HG02885 (cell line): ENCODE measurements at regions not wholly inside any gene's neighbourhood (a gene's known extent, or its start where the extent isn't known, plus 50 kb on each side); places are given as distances from the start of the nearest gene placed in this dataset.
"Not testable (repeated sequence)": the region's sequence is repeated elsewhere in the genome, so short reads cannot be mapped to it uniquely, and the experiment has no call there.

Experiments used
- ATAC-seq: cut with Tn5 transposase; IDR thresholded peaks from one replicate; pipeline ENCODE4 v1.9.1; 2021; ENCODE audit warnings: mild to moderate bottlenecking; ENCODE audit not compliant: unreplicated experiment, poor library complexity

DNA sequence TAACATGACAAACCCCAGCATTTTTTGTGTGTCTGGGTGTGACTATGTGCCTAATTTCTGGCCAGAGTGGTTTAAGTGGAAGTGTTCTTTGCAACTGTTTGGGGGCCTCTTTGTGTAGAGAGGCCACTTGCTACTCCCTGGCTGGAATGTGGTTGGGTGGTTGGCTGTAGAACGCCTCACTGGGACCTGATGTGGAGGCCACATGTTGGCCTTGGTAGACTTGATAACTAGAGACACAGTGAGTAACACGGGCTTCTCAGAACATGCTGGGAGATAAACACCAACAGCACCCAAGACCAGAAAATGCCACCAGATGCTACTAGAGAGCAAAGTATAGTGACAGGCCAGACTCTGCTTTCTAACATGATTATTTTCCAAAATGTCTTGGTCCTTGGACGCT lies 111.2 kb upstream of the ZFP64 start:
- no peak for ATAC-seq

DNA sequence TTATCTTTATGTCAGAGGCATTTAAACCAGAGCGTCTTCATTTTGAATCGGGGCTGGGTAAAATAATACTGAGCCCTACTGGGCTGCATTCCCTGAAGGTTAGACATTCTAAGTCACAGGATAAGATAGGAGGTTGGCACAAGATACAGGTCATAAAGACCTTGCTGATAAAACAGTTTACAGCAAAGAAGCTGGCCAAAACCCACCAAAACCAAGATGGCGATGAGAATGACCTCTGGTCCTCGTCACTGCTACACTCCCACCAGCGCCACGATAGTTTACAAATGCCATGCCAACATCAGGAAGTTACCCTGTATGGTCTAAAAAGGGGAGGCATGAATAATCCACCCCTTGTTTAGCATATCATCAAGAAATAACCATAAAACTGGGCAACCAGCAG lies 110.5 kb upstream of the ZFP64 start:
- ATAC-seq = not testable (repeated sequence)

DNA sequence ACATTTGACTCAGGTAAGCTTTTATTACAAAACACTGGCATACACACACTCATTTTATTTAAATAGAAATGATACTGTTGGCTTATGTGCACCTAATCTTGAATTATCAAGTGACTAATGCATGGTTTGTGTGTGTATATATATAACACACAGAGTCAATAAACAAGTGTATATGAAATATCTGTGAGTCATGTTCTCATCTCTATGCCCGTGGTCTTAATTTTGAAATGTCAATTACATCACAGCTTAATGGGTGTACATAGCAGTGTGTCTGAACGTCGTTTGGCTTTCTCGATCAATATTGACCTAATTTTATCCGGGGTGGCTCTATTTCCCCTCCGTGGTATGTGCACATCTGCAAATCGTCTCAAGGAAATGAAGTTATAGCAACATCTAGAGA lies 104.0 kb upstream of the ZFP64 start:
- no peak for ATAC-seq

DNA sequence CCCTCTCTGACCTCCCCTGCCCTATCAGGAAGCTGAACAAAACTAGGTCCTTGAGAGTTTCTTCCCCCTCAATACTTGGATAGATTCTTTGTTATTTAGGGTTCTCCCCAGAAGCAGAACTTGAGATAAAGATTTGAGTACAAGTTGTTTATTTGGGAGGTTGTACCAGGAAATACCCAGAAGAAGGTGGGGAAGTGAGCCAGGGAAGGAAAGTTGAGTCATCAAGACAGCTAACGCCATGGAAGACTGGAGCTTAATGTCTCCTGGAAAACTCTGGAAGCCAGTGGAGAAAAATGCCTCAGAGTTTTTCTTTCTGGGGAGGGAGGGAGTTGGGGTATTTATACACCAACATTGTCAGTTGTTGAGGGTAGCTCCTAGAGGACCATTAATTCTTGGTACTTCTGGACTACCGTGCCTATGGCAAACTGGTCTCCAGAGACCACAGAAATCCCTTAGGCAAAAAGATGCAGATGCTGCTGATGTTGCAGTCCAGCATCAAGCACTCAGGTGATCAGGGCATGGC lies 102.6 kb upstream of the ZFP64 start:
- ATAC-seq = no peak

DNA sequence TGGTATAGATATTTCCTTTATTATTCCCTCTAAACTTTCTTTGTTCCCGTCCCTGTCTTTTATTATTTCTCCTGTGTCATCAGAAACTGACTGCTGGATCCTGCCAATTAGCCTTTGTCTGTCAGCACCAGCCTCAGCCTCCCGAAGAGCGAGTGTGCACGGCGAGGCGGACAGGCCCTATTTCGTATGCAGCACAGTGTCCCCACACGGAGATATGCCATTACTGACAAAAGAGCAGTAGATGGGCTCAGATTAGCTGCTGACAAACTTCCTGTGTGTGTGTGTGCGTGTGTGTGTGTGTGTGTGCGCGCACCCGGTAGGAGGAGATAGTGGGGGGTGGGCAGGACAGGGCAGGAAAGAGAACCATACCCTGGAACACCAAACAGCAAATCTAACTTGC lies 99.5 kb upstream of the ZFP64 start:
- ATAC-seq = no peak

DNA sequence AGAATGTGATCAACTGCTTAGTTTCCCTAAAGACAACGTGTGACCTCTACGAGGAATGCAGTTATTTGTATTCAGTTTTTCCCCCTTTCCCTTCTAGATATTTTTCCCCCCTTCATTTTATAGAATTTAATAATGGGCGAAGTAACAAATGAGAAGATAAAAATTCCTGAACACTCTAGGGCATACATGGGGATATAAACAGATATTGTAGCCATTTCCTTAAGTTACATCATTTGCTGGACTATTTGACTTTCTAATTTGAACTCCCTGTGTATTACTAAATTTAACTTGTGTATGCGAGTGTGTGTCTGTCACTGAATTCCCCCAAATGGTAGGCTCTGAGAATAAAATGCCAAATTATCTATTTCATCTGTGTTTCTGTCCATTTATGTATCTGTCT lies 99.0 kb upstream of the ZFP64 start:
- no peak for ATAC-seq

DNA sequence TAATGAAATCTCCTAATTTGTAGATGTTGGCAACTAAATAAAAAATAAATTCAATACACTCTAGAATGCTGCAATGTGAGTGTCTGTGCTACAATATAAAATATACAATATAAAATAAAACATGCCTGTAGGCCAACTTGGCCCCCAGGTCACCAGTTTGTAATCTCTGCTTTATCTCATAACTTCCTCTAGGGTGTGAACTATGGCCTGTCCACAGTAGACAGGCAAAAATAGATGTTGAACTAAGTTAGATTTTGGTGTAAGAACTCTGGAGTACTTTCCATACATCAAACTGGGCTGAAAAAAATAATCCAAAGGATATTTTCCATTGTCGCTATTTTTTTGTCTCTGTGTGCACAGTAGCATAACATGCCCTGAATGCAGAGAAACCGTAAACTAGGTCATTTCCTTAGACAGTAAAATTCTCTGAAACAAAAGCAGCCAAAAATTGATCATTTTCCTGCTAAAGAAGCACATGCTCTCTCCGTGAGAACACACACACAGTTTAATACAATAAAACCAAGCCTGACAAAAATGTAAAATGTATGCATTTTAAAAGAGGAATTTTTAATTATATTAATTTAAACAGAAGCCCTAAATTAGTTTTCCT lies 98.5 kb upstream of the ZFP64 start:
- ATAC-seq = no peak

DNA sequence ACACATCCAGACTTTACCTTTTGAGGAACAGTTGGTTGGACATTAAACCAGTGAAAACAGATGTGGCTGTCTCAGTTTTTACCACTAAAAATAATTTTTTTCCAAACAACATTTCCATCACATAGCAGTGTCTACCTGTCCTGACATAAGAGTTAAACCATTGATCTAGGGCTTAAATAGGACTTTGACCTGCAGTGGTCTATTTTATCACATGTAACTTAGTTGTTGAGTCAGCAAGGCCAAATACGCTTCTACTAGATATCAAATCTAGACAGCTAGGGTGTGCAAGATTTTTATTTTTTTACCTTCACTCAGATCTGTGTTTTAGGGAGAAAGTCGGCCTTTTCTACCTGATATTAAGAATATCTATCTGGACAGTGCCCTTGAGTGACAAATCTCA lies 88.8 kb upstream of the ZFP64 start:
- no peak for ATAC-seq

DNA sequence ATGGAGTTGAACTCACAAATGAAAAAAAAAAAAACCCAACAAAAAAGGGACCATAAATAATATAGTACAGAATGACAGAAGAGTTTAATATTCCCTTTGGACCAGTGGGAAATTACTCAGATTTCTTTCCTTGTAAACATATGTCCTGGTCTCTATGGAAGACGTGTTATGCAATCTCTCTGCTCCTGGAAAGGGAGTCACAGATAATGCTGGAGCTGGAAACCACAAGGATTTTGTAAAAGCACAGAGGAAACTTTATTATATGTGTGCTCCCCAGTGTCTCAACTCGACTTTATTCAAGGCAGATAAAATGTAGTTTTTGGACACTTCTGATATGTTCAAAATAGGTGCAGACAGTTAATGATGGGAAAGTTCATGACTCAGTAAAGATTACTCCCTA lies 88.1 kb upstream of the ZFP64 start:
- no peak for ATAC-seq

DNA sequence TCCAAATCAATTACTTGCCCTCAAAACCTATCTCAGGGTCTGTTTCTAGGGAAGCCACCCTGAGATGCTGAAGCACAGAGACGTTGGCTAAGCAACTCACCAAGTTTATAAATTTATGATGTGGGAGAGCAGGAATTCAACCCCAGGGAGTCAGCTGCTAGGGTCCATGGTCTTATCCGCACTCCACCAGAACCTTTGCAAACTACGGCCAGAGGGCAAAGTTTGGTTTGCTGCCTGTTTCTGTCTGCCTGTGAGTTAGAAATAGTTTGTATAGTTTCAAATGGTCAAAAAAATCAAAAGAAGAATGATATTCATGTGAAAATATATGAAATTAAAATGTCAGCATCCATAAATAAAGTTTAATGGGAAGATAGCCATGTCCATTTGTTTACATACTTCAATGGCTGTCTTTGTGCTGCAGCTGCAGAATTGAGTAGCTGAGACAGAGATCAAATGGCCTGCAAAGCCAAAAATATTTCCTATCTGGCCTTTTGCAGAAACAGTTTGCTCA lies 83.7 kb upstream of the ZFP64 start:
- ATAC-seq = no peak

DNA sequence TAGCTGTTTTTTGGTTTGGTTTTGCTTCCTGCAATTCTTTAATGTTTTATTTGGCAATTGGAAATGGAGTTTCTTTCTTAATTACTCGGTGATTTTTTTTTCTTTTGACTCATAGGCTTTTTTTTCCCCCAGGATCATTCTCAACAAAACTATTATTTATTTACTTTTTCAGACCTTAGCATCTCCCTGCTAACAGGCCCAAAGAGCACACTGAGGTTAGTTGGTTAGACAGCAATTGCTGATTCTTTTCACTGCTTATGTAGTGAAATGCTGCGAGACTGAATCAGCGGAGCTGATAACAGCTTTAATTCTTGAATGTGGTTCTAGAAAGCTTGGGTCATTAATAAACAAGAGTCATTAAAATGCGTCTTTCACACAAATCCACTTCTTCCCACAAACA lies 79.1 kb upstream of the ZFP64 start:
- no peak for ATAC-seq

DNA sequence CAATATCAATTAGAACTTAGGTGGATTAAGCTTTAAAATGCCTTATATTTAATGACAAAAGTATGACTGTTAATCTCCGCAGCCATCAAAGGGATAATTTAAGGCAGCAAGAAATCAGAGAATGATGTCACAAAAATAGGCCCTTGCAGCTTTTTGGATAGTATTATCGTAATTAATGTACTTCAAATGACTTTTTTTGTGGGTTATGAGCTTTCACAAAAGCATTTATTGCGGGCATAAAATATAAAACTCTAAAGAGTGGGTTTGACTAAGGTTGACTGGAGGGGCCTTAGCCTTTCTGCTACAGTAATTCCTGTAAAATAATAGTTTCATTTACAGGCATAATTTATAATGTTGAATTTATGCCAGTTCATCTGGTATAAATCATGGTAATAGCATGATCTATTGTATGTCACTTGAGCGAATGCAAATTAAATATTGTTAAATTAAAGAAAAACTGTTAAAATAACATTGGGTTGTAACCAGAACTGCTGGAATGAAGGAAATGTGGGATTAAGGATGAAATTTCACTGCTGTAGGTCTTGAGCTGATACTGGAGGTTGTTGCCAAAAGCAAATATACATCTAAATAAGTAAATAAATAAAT lies 78.5 kb upstream of the ZFP64 start:
- no peak for ATAC-seq

DNA sequence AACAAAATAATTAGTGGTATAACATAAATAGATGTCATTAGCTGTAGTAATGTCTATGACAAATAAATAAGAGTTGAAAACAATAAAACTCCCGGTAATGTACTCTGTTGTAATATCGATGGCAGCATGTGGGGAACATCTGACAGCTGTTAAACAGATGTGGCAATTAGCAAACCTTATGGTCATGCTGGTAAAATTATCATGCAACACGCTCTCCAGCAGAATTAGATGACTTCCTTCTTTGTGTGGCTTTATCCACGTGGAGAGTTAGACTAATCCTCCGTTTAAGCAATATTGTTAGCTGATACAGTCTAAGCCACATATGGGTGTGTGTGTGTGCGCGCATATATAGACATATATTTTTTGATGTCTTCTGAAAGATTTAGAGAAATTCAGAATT lies 77.7 kb upstream of the ZFP64 start:
- ATAC-seq = no peak

DNA sequence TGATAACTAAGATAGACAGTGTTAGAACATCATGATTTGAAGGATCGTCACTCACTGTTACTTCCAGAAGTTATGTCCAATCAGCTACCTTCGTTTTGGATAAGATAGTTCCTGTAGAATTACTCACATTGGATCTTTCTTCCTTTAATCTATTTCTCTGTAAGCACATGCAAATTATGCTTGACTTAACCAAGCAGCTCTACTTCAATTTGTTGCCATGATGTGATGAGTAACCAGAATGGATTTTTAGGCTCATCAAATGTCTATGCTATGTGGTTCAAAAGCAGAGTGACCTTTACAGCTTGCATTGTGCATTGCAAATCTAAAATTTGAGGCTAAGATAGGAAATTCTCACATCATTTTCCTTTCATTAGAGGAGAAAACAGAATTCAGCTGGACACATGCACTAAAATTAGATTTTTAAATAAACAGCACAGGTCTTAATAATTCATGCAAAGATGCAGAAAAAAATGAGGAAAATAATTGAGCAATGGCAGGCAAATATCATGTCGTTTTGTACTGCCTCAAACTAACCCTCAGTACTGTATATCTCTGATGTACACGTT lies 76.7 kb upstream of the ZFP64 start:
- no peak for ATAC-seq

DNA sequence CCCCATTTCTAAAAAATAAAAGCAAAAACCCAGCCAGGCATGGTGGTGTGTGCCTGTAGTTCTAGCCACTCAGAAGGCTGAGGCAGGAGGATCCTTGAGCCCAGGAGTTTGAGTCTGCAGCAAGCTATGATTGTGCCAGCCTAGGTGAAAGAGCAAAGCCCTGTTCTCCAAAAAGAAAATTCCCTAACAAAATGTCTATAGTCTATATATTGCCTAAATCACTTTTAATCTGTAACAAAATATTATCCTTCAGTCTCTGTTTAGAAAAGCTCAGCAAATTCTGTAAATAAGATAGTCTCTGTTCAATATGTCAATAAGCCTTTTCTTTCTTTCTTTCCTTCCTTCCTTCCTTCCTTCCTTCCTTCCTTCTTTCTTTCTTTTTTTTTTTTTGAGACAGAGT lies 75.8 kb upstream of the ZFP64 start:
- no peak for ATAC-seq

DNA sequence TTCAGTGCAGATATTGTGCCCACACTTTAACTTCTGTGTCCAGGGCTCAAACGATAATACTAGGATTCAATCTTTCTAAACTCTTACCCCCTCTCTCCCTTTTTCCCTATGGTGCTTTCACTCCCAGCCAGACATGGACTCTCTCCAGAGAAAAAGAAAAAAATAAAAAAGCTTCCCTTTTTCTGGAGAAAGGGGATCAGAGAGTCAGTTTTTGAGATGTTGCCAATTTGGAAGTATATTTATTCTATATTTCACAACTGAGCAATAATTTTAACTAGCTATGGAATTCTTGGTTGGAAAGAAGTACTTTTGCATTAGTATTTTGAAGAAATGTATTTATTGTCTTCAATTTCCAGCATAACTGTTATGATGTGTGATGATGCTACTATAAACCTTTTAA lies 72.2 kb upstream of the ZFP64 start:
- no peak for ATAC-seq

DNA sequence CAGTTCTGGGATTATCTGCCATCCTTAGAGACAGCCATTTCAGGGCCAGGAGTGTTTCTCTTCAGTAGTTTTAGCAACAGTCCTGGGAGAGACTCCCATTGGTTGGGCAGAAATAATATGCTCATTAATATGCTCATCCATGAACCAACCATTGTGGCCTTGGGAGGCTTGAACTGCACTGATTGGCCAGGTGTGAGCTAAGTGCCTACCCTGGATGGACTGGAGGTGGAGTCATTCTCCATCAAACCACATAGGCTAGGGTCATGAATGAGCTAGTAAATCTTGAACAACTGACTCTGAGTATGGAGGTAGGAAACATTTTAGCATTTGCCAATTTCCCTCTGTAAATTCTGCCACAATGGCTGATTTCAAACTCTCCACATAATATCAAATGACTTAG lies 70.2 kb upstream of the ZFP64 start:
- no peak for ATAC-seq

DNA sequence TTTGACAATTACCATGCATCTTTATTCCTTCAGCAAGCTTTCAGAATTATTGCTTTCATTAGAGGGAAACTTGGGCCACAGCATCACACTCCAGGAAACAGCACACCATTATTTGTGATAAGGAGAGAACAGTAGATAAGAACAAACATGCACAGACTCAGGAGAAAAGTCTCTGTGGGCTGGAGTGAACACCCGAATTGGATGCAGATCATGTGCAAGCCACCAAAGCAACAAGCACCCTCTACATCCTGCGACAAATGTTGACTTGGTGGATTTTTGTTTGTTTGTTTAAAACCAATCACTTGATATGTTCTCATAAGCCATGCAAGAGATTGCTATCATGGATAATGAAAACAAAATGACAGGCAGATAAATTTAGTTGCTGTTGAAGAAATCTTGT lies 67.7 kb upstream of the ZFP64 start:
- no peak for ATAC-seq

DNA sequence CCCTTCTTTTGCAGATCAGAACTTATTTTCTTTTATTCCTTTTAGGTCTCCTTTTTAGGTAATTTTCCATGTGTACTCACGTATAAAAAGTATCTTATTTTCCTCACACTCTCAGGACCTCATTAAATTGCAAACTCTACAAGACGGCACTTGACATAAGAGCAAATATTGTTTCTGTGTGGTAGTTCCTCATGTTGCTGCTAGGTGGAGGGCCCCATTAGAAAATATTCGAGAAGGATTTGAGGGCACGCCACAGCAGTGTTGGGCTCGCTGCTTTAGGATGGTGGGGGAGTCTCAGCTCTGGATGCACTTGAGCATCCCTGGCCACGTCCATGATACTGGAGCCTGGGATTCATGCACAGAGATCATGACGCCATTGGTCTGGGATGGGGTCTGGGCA lies 64.9 kb upstream of the ZFP64 start:
- ATAC-seq = no peak

DNA sequence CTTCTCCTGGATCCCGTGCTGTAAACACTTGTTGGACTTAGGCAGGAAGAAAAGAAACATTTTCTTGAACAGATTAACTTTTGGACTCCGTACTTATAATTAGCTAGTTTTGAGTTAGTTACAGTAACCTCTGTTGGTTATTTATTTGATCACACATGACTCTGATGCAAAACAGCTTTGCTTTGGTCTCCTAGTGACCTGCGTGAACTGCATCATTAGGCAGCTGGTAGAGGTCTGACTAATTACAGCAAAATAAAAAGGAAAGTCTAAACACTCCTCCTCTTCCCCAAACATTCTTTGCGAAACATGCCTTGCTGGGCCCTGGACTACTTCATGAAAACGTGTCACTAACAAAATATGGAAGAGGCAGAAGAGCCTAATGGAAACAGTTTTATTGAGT lies 61.1 kb upstream of the ZFP64 start:
- ATAC-seq = no peak

DNA sequence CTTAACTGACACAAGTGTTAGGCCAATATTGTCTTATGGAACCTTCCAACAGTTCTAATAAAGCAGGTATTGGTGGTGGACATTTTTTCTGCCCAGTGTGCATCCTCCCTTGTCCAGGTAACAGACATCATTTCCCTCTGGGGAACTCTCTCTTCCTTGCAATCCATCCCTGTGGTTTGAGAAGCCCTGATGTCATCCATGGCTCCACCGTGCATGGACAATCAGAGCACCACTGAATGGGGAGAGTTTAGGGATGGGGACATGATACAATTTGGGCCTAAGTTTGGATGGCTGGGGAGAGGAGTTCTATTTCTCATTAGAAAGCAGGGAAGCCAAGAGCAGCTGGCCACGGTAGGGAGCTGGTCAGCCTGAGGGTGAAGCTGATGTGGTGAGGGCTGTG lies 60.2 kb upstream of the ZFP64 start:
- ATAC-seq = no peak

DNA sequence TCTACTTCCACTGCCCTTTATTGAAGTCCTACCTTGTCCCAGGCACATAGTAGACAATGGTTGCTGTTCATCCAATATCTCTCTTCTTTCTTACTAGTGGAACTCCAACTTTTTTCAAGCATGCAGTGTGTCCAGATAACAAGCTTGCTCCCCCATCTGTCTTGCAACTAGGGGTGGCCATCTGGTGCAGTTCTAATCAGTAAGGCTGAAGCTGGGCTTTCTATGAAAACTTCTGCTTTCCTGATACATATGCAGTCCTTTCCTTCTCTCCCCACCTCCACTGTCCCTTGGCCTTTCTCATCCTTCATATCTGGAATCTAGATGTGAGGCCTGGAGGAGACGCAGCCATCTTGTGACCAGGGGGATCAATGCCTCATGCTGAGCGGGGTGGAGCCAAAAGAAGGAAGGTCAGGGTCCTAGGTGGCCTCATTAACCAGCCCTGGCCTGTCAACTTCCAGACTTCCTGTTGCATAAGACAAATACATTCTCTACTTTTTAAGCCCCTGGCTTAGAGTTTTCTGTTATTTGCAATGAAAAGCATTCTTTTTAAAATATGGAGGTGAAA lies 59.6 kb upstream of the ZFP64 start:
- no peak for ATAC-seq
